Astrocyte of the hippocampus (primary cell): ENCODE measurements at regions not wholly inside any gene's neighbourhood (a gene's known extent, or its start where the extent isn't known, plus 50 kb on each side); places are given as distances from the start of the nearest gene placed in this dataset.

Experiments
- DNase-seq: peaks from one replicate; pipeline ENCODE4 v3.0.0; 2011; ENCODE audit warnings: low read depth, low spot score

DNA sequence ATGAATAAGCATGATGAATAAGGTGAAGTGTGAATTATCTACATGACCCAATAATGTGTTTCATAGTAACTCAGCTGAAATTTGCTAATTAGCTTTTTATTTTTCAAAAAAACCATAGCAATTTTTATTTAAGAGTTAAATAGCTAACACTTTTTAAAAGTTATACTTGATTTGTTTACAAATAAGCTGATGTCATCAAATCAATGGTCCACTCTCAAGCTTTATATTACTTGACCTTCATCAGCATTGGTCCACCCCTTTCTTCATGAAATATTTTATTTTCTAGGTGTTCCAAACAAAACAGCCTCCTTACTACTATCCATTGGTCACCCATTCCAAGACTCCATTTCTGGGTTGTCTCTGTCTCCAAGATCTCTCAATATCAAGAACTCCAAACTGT is 649.0 kb upstream of the TENM3 start:
- DNase-seq: no peak

DNA sequence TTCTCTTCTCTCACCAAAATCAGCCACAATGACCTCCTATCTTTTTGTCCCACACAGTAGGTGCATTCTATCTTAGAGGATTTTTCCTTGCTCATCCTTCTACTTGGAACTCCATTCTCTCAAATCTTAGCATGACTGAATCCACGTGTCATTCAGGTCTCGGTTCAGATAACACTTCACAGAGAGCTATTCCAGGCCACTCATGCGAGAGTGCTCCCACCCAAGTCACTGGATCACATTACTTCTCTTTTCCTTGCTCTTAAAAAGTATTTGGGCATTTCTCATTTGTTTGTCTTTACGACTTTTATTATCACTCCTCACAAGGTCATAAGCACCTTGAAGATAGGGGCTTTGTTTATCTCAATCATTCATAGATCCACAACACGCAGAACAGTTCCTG is 647.5 kb upstream of the TENM3 start:
- no peak for DNase-seq

DNA sequence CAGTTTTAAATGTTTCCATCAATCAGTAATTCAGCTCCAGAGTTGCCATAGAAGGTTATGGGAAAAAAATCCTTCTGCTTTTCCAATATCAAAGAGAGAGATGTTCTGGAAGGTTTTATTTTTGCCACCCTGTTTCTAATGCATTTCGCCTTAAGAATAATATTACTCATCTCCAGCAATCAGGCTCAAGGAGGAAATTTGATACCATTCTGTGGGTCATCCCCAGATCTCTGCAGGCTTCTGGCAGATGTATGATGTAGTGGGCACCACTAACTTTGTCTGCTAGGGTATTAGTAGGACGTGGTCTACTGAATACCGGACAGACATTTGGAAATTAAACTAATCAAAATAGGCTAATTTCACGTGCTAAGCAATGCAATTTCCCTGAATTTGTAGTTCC is 645.4 kb upstream of the TENM3 start:
- no peak for DNase-seq

DNA sequence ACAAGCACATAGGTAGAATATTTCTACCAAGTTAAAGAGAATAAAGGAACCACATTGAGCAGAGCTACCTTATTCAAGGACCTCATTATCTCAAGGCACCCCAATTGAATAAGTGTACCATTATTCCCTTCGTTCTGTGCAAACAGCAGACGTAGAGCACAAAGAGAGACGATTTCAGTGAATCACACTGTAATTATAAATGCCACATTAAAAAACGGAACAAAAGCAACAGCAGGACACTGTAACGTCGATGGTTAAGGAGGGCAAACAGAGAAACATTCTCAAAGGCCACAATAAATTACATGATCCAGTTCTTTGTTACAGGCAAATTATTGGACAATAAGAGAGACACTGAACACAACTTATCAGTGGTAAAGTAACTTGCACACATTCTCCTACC is 644.1 kb upstream of the TENM3 start:
- no peak for DNase-seq

DNA sequence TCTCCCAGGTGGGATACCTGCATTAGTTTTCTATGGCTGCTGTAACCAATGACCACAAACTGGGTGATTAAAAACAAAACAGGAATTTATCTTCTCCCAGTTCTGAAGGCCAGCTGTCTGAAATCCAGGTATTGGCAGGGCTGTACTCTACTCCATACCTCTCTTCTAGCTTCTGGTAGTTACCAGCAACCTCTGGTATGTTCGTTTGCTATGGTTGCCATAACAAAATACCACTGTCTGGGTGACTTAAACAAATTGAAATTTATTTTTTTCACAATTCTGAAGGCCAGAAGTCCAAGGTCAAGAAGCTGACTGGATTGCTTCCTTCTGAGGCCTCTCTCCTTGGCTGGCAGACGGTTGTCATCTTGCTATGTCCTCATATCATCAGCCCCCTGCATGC is 642.1 kb upstream of the TENM3 start:
- peak; percentile 27 for DNase-seq

DNA sequence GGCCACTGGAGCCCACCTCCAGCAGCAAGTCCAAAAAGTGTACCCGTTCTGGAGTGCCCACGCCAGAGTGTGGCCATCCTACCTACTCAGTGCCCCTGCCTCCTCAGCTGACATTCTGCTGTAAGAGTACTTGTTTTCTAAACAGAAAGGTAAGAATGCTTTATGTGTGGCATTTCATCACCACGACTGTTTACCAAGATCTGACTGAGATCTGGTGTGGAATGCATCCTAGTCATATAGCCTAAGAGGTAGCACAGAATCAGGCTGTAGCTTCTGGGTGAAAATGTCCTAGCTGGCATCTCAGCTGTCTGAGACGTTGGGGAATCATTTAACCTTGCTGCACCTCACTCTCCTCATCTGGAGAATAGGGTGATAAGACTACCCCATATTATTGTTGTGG is 638.7 kb upstream of the TENM3 start:
- no peak for DNase-seq

DNA sequence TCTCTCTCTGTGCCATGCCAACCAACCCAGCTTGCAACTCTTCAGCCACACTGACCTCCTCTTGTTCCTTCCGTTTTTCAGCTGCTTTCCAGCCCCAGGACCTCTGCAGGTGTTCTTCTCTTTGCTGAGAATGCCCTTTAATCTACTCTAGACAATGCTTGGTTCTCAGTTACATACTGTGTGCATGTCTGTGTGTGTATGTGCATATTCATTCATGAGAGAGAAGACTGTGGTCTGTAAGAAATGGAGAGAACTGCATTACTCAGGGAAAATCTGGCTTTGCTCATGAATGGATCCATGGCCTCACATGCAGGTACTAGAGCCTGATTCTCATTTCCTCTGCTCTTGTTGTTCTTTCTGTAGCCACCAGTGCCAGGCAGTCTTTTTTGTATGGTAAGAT is 636.9 kb upstream of the TENM3 start:
- DNase-seq: no peak

DNA sequence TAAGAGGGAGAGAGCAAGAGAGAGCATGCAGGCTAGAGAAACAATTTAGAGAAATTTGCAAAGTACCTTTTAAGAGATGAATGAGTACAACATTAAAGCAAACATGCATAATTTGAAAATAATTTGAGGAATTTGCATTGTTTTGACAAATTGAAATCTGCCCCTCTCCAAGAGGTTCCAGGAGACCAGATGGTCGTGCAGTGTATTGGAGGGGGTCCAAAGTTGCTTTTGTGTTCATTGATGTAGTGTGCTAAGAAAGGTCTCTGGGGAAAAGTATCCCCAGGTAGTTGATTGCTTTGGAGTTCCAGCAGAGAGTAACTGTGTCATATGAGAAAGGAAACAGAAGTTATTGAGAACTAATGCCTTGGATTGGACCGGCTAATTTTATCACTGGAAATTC is 635.0 kb upstream of the TENM3 start:
- peak; percentile 21 for DNase-seq

DNA sequence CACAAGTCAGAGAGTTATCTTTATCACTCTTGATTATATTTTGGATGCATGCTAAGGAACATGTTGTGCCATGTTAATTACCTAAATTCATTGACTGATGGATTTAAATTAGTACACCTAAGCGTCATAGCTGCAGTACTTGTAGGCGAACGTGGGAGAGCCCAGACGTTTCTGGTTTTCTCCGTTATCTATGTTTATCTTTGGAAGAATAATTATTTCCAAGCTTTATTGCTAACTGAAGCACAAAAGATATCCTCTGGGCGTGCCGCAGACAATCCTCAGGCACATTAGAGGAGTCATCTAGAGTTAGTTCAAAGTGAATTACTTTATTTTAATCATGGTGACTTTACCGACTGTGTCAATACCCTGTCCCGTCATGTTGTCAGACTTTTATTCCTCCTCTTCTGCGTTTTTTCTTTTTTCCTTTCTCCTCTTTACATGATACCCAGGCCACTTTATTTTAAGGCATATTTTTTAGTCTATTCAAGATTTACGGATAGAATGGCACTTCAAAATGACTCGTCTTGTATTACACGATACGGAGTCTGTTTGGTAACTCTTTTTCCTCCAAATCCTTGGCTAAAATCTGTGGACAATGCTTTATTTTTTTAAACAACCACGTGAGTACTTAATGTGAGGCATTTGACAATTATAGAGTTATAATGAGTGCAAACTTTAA is 632.0 kb upstream of the TENM3 start:
- DNase-seq: no peak

DNA sequence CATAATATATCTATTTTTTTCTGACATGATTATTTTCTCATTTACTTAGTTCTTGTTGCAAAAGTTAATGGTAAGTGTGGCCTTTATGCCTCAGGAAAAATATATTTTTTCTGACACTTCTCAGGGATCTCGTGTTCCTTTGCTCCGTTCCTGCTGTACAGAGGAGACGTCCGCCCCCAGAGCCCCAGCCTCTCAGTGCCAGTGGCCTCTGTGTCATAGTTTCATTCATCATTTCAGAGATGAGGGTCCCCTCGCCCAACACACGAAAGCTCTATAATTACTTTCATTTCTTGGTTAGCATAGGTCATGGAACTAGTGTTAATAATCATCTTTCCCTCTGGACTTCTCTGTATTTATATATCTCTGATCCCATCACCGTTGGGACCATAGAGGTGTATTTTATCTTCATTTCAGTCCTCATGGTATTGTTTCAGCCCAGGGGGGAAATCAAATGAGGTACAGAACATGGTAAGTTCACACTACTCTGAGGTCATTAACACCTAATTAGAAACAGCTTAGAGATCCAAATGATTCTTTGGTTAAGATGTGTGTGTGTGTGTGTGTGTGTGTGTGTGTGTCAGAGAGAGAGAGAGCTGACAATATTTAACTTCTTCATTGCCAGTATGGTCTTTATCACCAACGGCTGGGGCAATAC is 631.1 kb upstream of the TENM3 start:
- no peak for DNase-seq

DNA sequence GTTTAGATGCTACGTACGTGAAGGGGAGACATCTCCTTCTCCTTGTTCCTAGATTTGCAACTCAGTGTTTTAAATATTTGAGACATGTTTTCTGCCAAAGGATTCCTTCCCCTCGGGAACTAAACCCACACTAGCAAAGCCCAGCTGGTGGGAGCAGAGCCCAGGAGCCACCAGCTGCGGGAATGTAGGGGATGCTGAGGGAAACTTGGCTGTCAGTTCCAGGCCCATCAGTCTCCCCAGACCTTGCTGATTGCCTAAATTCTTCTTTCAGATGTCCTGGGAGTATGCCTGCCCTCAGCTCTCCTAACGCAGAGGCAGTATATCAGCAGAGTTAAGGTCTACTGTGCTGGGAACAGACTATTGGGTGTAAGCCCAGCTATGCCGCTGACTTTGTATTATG is 630.0 kb upstream of the TENM3 start:
- no peak for DNase-seq

DNA sequence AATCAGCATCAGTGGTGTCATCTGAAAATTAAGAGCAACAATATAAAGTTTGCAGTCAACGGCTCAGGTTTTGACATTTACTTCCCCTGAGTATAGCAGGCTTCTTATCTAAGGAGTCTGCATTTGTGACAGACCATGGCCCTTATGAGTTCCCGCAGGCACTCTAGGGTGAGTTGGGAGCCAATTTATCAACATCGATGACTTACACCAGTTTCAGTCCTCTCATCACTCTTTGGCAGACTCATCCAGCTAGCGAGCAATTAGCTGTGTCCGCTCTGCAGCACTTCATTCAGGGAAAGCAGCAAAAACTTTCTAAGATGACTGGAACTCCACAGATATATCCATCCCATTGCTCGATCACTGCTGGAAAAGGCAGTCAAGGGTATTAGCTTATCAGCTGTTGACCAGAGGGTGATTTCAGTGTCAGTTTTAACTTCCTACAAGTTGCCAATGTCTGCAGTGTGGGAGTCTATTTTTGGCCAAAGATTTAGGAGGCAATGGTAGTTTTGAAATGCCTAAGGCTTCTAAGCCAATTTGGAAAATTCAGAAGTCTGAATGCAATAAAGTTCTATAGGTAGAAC is 625.1 kb upstream of the TENM3 start:
- no peak for DNase-seq

DNA sequence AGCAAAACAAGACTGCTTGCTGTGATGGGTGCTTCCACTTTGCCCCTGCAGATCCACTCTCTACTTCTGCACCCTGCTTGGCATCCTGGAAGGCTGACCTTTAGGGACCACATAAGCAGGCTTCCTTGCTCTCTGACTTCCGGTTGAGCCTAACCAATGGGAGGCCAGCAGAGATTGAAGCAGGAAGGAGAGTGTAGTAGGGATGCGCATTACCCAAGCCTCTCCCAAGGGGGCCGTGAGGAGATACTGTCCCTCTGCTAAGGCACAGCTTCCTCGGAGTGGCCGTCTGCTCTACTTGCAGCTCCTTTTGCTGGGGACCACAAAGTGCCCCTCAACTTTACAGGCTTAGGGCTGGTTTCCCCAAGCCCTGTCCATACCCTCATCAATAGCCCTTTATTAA is 624.3 kb upstream of the TENM3 start:
- DNase-seq: no peak

DNA sequence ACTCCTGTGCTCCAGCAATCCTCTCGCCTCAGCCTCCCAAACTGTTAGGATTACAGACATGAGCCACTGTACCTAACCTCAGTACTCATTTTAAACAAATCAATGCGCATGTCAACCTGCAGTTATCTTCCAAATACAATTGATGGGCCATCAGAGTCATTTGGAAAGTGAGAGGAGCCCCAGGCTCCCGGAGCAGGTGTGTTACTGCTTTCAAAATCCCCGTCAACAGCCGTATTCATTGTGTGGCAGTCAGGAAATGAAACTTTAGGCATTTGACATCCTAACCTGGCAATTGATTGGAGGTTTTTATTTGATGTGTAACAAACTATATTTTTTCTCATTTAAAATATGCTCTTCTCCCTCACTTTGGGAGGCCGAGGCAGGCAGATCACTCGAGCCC is 623.6 kb upstream of the TENM3 start:
- no peak for DNase-seq

DNA sequence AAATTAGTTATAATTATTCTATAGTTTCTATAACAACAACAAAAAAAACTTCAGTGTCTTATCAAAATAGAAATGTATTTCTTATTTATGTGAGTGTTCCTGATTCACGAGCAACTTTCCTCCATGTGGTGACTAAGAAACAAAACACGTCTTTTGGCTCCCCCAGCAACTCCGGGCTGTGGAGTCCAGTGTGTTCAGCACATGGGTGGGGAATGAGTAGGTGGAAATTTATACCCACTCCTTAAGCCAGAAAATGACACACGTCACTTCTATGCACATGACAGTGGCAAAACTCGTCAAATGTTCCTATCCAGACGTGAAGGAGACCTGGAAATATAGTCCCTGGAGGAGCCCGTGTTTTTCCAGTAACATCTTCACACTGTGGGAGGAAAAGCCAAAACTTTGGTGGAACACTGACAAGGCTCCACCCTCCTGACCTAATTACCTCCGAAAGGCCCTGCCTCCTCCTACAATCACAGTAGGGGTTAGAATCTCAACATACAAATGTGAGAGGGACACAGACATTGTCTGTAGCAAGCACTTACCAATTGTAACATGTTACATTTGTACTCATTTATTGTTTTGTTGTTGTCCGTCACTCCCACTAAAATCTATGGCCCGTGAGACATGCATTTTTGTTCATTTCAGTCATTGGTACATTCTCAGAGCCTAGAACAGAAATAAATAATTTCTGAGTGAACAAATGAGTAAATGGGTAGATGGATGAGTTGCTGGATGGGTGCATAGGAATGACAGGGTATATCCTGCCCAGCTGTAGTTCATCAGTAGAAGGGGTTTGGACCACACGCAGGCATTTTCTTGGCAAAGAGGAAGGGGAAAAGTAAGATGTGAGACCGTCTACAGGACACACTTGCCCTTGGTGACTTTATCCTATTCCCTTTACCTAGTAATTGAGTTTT is 605.8 kb upstream of the TENM3 start:
- DNase-seq: peak; percentile 4

DNA sequence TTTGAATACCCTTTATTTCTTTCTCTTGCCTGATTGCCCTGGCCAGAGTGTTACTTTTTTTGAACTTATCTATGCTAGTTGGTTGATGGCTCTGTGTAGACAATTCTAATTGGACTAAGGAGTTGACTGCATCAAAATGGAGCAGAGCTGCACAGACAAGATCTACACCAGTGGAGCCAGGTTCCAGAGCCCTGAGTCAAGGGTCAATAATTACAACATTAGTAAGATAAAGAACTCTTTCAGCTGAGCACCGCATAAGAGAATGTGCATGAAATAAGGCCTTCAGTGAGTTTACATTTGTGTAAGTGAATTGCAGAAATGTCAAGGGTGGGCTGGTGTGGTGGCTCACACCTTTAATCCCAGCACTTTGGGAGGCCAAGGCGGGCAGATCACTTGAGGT is 599.7 kb upstream of the TENM3 start:
- no peak for DNase-seq

DNA sequence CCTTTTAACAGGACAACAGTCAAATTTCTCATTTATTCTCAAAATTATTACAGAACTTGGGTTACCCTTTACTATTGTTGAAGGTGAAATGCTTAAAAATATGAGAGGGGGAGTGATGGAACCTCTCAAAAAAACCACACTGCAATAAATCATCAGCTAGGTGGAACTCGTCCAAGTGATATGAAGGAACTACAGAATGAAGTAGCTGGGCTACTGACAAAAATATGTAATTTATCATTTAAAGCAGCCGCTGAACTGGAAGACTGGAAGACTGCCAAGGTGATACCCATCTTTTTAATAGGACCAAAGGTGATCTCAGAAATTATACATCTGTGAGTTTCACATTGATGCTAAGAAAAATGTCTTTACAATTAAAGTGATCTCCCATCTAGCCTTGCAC is 597.7 kb upstream of the TENM3 start:
- DNase-seq: no peak

DNA sequence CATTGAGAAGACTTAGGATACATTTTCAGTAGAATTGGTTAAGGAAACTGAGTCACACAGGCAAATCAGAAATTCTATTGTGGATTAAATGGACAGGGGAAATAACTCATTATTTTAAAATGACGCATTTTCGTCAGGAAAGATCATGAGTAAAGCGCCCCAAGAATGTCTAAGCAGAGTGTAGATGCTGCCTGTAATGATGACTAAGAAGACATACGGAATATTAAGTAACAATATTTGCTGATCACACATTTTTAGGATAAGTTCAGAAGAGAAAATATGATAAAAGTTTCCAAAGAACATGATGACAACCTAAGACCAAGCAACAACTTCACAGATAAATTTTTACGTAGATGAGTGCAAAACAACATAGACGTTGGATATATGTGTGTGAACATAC is 596.3 kb upstream of the TENM3 start:
- DNase-seq: no peak

DNA sequence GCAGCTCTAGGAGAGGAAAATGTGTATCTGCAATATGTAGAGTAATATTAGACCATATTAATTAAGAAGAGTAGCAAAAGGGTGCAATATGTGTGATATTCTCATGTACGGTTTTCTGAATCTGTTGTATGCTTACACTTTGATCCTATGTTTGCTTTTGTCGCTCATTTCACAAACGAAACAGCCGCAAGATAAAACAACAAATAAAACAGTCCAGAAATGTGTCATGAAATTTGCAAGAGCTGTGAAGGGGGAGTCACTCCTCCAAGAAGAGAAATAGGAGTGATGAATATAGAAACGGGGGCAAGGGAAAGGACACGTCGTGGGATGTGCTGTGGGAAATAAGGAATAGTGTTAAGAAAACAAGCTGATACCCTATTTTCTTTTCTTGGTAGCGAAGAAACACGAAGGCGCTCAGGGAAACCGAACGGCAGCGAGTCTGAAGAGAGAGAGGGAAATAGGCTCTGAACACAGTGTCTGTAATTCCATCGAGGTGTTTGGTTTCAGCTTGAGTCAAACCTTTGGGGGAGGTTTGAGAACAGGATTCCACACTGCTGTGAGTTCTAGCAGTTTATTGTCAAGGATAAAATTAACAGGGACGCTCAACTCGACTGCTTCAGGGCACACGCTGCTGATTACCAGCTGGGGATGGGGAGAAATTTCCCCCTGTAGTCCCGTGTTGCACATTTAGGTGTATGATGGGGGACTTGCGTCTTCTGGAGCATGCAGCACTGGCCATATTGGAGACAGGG is 595.6 kb upstream of the TENM3 start:
- peak; percentile 18 for DNase-seq

DNA sequence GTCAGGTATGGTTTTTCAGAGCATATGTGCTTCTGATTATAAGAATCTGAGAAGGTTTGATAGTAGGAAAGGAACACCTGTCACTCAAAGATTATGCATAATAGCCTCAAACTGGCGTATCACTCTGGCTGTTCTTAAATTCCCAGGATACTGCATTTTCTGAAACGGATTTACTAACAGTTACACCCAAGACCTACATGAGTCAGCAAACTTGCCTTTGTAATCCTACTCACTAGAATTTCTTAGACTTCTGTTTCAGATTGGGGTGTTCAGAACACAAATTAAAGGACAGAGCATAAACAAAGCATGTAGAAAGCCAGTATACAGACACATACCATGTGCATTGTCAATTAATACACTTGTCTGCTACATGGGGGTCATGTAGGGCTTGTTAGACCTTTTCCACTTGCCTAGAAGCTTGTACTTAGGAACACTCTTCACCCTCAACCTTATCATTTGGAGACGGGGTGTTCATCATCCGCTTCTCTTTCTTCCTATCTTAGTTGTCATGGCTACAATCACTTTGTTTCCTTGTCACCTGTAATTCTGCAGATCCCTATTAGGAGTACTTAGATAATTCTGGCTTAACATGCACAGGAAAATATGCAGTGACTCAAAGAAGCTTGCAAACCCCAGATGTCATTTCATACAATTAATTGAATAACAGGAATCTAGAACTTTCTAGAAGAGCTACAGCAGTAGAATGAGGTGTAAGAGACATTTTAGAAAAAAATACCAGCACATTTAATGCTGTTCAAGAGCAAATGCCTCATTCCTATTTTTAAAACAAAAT is 593.0 kb upstream of the TENM3 start:
- DNase-seq: peak; percentile 23

DNA sequence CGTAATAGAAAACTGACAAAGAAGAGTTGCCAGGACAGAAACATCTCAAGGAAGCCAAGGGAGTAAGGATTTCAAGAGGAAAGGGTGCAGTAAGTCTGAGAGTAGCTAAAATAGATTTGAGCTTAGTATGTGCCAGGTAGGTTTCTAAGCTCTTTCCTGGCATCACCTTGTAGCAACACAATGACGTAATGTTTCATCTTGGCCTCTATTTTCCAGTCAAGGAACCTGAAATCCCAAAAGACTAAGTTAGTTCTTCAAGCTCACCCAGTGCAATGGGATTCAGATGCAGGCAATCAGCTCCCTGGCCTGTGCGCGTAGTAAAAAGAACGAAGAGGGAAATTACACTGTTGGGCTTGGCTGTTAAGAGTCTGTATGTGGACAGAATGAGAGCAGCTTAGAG is 586.5 kb upstream of the TENM3 start:
- DNase-seq: no peak
